Testis (tissue), 2 donors: ENCODE measurements at regions not wholly inside any gene's neighbourhood (a gene's known extent, or its start where the extent isn't known, plus 50 kb on each side); places are given as distances from the start of the nearest gene placed in this dataset.

Experiments
- CTCF ChIP-seq, 3 experiments: fragments of 450-650 bp in 2 of 3; fragments of 200-600 bp in 1 of 3; sonication (generic) in 1 of 3; IDR thresholded peaks; one replicate each; pipeline ENCODE4 v1.5.1; 2016 to 2019; ENCODE audit warnings: antibody characterized with exemption in 3 of 3, mild to moderate bottlenecking in 2 of 3, moderate library complexity in 1 of 3
- POLR2A ChIP-seq: fragments of 450-650 bp; IDR thresholded peaks from one replicate; pipeline ENCODE4 v1.6.1; 2017; ENCODE audit warnings: antibody characterized with exemption, mild to moderate bottlenecking, moderate library complexity

GRCh38 chr1:25161981-25162380 lies 70.3 kb downstream of the SYF2 start:
- TF ChIP-seq CTCF (IDR thresholded peaks at IDR 0.05) (no peak), POLR2A (no peak)
